WERI-Rb-1 (cell line): ENCODE measurements at regions not wholly inside any gene's neighbourhood (a gene's known extent, or its start where the extent isn't known, plus 50 kb on each side); places are given as distances from the start of the nearest gene placed in this dataset.

Experiments used
- DNase-seq: peaks from one replicate; pipeline ENCODE4 v3.0.0-alpha.2; 2020
- H3K27ac ChIP-seq: fragments of 250-450 bp; sonication (Bioruptor Pico); 2 replicates; pipeline ENCODE4 v1.5.1; 2020; ENCODE audit warnings: mild to moderate bottlenecking, moderate library complexity
- H3K27me3 ChIP-seq: fragments of 250-450 bp; sonication (Bioruptor Pico); 2 replicates; pipeline ENCODE4 v1.5.1; 2021; ENCODE audit warnings: mild to moderate bottlenecking, low read depth, moderate library complexity; ENCODE audit not compliant: insufficient read depth, severe bottlenecking
- H3K36me3 ChIP-seq: fragments of 250-450 bp; sonication (Bioruptor Pico); 2 replicates; pipeline ENCODE4 v1.5.1; 2020; ENCODE audit warnings: mild to moderate bottlenecking, moderate library complexity
- H3K4me3 ChIP-seq: 2 replicates; pipeline ENCODE4 v1.5.1; 2011; ENCODE audit warnings: low read depth, mild to moderate bottlenecking, control low read depth, low read length
- H3K9me3 ChIP-seq: fragments of 250-450 bp; sonication (Bioruptor Pico); 2 replicates; pipeline ENCODE4 v1.5.1; 2021; ENCODE audit warnings: mild to moderate bottlenecking, moderate library complexity; ENCODE audit not compliant: severe bottlenecking
- CTCF ChIP-seq: IDR thresholded peaks from 2 replicates; pipeline ENCODE4 v1.5.1; 2011; ENCODE audit warnings: low read depth, mild to moderate bottlenecking, control low read depth, inconsistent platforms, low read length

DNA sequence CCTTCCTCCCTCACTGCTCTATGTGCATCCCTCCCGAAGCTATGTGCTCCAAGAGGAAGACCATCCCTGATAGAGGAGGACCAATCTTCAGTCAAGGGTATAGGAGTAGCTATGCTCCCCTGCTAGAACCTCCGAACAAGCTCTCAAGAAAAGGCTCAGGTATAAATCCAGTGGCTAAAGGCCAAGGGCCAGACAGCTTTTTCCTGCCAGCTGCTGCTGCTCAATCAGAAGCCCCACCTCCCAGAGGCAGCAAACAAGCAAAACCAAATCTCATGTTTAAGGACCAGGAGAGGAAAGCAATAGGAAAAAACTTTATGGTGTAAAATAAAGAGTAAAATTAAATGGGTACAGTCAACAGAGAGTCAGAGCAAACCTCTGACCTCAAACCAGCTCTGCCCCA, 187.2 kb downstream of the FGFR2 start:
- no peak for TF ChIP-seq CTCF
- no peak for DNase-seq
- no peak overlapping the region for H3K4me3 ChIP-seq
- H3K27me3 ChIP-seq, result no peaks in the 10 kb centered on the region
- H3K27ac ChIP-seq, result no peak overlapping the region
- H3K9me3 ChIP-seq, result no peaks in the 10 kb centered on the region
- H3K36me3 ChIP-seq, result no peaks in the 10 kb centered on the region

- Histone ChIP-seq H3K4me3 (no peak overlapping the region), H3K9me3 (no peaks in the 10 kb centered on the region), H3K27me3 (no peaks in the 10 kb centered on the region), H3K36me3 (no peaks in the 10 kb centered on the region), H3K27ac (no peak overlapping the region)
- no peak for DNase-seq
- TF ChIP-seq CTCF, result no peak
Observed at GRCh38 chr10:121413951-121414350, 184.3 kb downstream of the FGFR2 start.

- H3K4me3 ChIP-seq, result no peak overlapping the region
- no peaks in the 10 kb centered on the region for H3K27me3 ChIP-seq
- no peak for DNase-seq
- no peaks in the 10 kb centered on the region for H3K9me3 ChIP-seq
- H3K36me3 ChIP-seq, result no peaks in the 10 kb centered on the region
- no peak overlapping the region for H3K27ac ChIP-seq
- no peak for TF ChIP-seq CTCF
Observed at GRCh38 chr10:121414366-121415062, 183.7 kb downstream of the FGFR2 start.

- Histone ChIP-seq H3K9me3 (no peaks in the 10 kb centered on the region), H3K27ac (no peak overlapping the region), H3K36me3 (no peaks in the 10 kb centered on the region), H3K27me3 (no peaks in the 10 kb centered on the region), H3K4me3 (no peak overlapping the region)
- DNase-seq, result no peak
- no peak for TF ChIP-seq CTCF
Observed at GRCh38 chr10:121415063-121415399, 183.2 kb downstream of the FGFR2 start.

DNA sequence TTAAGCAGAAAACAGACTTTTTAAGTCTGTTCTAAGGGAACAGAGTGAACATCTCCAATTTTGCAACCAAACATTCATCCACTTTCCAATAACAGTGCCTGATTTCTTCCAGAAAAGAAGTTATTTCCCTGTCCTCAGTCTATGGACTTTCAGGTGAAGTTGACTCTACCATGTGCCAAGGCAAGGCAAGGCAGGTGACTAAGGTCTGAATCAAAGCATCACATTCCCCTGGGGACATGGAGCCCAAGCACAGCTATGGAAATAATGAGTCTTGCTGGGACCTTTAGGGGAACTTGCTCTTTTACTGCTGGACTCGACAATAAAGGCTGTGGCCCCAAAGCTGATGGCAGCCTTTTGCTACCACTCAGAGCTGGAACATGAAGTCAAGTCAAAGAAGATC, 182.2 kb downstream of the FGFR2 start:
- H3K27ac ChIP-seq, result no peak overlapping the region
- no peak overlapping the region for H3K4me3 ChIP-seq
- no peak for DNase-seq
- H3K9me3 ChIP-seq, result no peaks in the 10 kb centered on the region
- TF ChIP-seq CTCF, result no peak
- H3K27me3 ChIP-seq, result no peaks in the 10 kb centered on the region
- H3K36me3 ChIP-seq, result no peaks in the 10 kb centered on the region

- Histone ChIP-seq H3K27ac (no peak overlapping the region), H3K36me3 (no peaks in the 10 kb centered on the region), H3K4me3 (no peak overlapping the region), H3K27me3 (no peaks in the 10 kb centered on the region), H3K9me3 (no peaks in the 10 kb centered on the region)
- no peak for DNase-seq
- TF ChIP-seq CTCF, result no peak
Observed at GRCh38 chr10:121417298-121417697, 180.9 kb downstream of the FGFR2 start.
